ENCODE measurements at regions not wholly inside any gene's neighbourhood (a gene's known extent, or its start where the extent isn't known, plus 50 kb on each side); places are given as distances from the start of the nearest gene placed in this dataset.

GRCh38 chr5:158135682-158136179 is 276.8 kb upstream of the CLINT1 start:
- no peaks in the 10 kb centered on the region for H3K27me3 ChIP-seq (ENCODE audit: control insufficient read depth, insufficient read depth, low read length)
- H3K9me3 ChIP-seq (ENCODE audit: control insufficient read depth, low read depth, low read length): no peaks in the 10 kb centered on the region
- no peak overlapping the region for H3K27ac ChIP-seq (ENCODE audit: low read length)
- H3K36me3 ChIP-seq (ENCODE audit: control insufficient read depth, low read depth, low read length): no peaks in the 10 kb centered on the region
- no peak overlapping the region for H3K9ac ChIP-seq (ENCODE audit: low read length)
- no peak overlapping the region for H3K4me3 ChIP-seq (ENCODE audit: low read length)
- H3K4me1 ChIP-seq (ENCODE audit: control insufficient read depth, low read depth, low read length): peaks cover 6% of the 10 kb centered on the region

GRCh38 chr5:158133369-158133768 is 274.4 kb upstream of the CLINT1 start:
- Histone ChIP-seq H3K27me3 (ENCODE audit: control insufficient read depth, insufficient read depth, low read length) (no peaks in the 10 kb centered on the region), H3K9ac (ENCODE audit: low read length) (no peak overlapping the region), H3K9me3 (ENCODE audit: control insufficient read depth, low read depth, low read length) (no peaks in the 10 kb centered on the region)

GRCh38 chr5:158127536-158127935 is 268.6 kb upstream of the CLINT1 start:
- Histone ChIP-seq H3K36me3 (ENCODE audit: control insufficient read depth, low read depth, low read length) (no peaks in the 10 kb centered on the region), H3K9ac (ENCODE audit: low read length) (no peak overlapping the region), H3K4me1 (ENCODE audit: control insufficient read depth, low read depth, low read length) (no peaks in the 10 kb centered on the region), H3K4me3 (ENCODE audit: low read length) (no peak overlapping the region), H3K27ac (ENCODE audit: low read length) (no peak overlapping the region), H3K27me3 (ENCODE audit: control insufficient read depth, insufficient read depth, low read length) (no peaks in the 10 kb centered on the region), H3K9me3 (ENCODE audit: control insufficient read depth, low read depth, low read length) (no peaks in the 10 kb centered on the region)

More at GRCh38 chr5:158133369-158133768, 274.4 kb upstream of the CLINT1 start:
- Histone ChIP-seq H3K27ac (ENCODE audit: low read length) (no peak overlapping the region), H3K4me1 (ENCODE audit: control insufficient read depth, low read depth, low read length) (peaks cover 6% of the 10 kb centered on the region), H3K36me3 (ENCODE audit: control insufficient read depth, low read depth, low read length) (no peaks in the 10 kb centered on the region), H3K4me3 (ENCODE audit: low read length) (no peak overlapping the region)

- H3K9ac ChIP-seq (ENCODE audit: low read length): no peak overlapping the region
- no peak overlapping the region for H3K27ac ChIP-seq (ENCODE audit: low read length)
- H3K4me1 ChIP-seq (ENCODE audit: control insufficient read depth, low read depth, low read length): no peaks in the 10 kb centered on the region
- H3K36me3 ChIP-seq (ENCODE audit: control insufficient read depth, low read depth, low read length): no peaks in the 10 kb centered on the region
- H3K9me3 ChIP-seq (ENCODE audit: control insufficient read depth, low read depth, low read length): no peaks in the 10 kb centered on the region
- H3K27me3 ChIP-seq (ENCODE audit: control insufficient read depth, insufficient read depth, low read length): no peaks in the 10 kb centered on the region
- H3K4me3 ChIP-seq (ENCODE audit: low read length): no peak overlapping the region
These were observed 267.8 kb upstream of the CLINT1 start for GRCh38 chr5:158126442-158127405.

GRCh38 chr5:158124606-158125316 is 265.8 kb upstream of the CLINT1 start:
- H3K36me3 ChIP-seq (ENCODE audit: control insufficient read depth, low read depth, low read length): no peaks in the 10 kb centered on the region
- no peaks in the 10 kb centered on the region for H3K4me1 ChIP-seq (ENCODE audit: control insufficient read depth, low read depth, low read length)
- no peaks in the 10 kb centered on the region for H3K9me3 ChIP-seq (ENCODE audit: control insufficient read depth, low read depth, low read length)
- no peak overlapping the region for H3K27ac ChIP-seq (ENCODE audit: low read length)
- H3K9ac ChIP-seq (ENCODE audit: low read length): no peak overlapping the region
- no peaks in the 10 kb centered on the region for H3K27me3 ChIP-seq (ENCODE audit: control insufficient read depth, insufficient read depth, low read length)
- no peak overlapping the region for H3K4me3 ChIP-seq (ENCODE audit: low read length)

- Histone ChIP-seq H3K27ac (ENCODE audit: low read length) (no peak overlapping the region), H3K36me3 (ENCODE audit: control insufficient read depth, low read depth, low read length) (no peaks in the 10 kb centered on the region), H3K4me1 (ENCODE audit: control insufficient read depth, low read depth, low read length) (no peaks in the 10 kb centered on the region), H3K27me3 (ENCODE audit: control insufficient read depth, insufficient read depth, low read length) (no peaks in the 10 kb centered on the region), H3K9ac (ENCODE audit: low read length) (no peak overlapping the region), H3K4me3 (ENCODE audit: low read length) (no peak overlapping the region), H3K9me3 (ENCODE audit: control insufficient read depth, low read depth, low read length) (no peaks in the 10 kb centered on the region)
These were observed 264.6 kb upstream of the CLINT1 start for GRCh38 chr5:158123595-158123994.

- H3K4me3 ChIP-seq (ENCODE audit: low read length): no peak overlapping the region
- no peaks in the 10 kb centered on the region for H3K36me3 ChIP-seq (ENCODE audit: control insufficient read depth, low read depth, low read length)
- no peak overlapping the region for H3K9ac ChIP-seq (ENCODE audit: low read length)
- H3K4me1 ChIP-seq (ENCODE audit: control insufficient read depth, low read depth, low read length): no peaks in the 10 kb centered on the region
- no peaks in the 10 kb centered on the region for H3K9me3 ChIP-seq (ENCODE audit: control insufficient read depth, low read depth, low read length)
- no peak overlapping the region for H3K27ac ChIP-seq (ENCODE audit: low read length)
- H3K27me3 ChIP-seq (ENCODE audit: control insufficient read depth, insufficient read depth, low read length): no peaks in the 10 kb centered on the region
These were observed 262.7 kb upstream of the CLINT1 start for GRCh38 chr5:158121678-158122077.

- no peak overlapping the region for H3K27ac ChIP-seq (ENCODE audit: low read length)
- H3K9ac ChIP-seq (ENCODE audit: low read length): no peak overlapping the region
These were observed 261.8 kb upstream of the CLINT1 start for GRCh38 chr5:158120760-158121159.

GRCh38 chr5:158119961-158120723 is 261.2 kb upstream of the CLINT1 start:
- Histone ChIP-seq H3K27ac (ENCODE audit: low read length) (no peak overlapping the region), H3K27me3 (ENCODE audit: control insufficient read depth, insufficient read depth, low read length) (no peaks in the 10 kb centered on the region), H3K36me3 (ENCODE audit: control insufficient read depth, low read depth, low read length) (no peaks in the 10 kb centered on the region), H3K4me1 (ENCODE audit: control insufficient read depth, low read depth, low read length) (no peaks in the 10 kb centered on the region), H3K4me3 (ENCODE audit: low read length) (no peak overlapping the region), H3K9ac (ENCODE audit: low read length) (no peak overlapping the region), H3K9me3 (ENCODE audit: control insufficient read depth, low read depth, low read length) (no peaks in the 10 kb centered on the region)

More at GRCh38 chr5:158120760-158121159, 261.8 kb upstream of the CLINT1 start:
- Histone ChIP-seq H3K27me3 (ENCODE audit: control insufficient read depth, insufficient read depth, low read length) (no peaks in the 10 kb centered on the region), H3K4me3 (ENCODE audit: low read length) (no peak overlapping the region), H3K4me1 (ENCODE audit: control insufficient read depth, low read depth, low read length) (no peaks in the 10 kb centered on the region), H3K36me3 (ENCODE audit: control insufficient read depth, low read depth, low read length) (no peaks in the 10 kb centered on the region), H3K9me3 (ENCODE audit: control insufficient read depth, low read depth, low read length) (no peaks in the 10 kb centered on the region)

GRCh38 chr5:158117467-158118160 is 258.7 kb upstream of the CLINT1 start:
- H3K36me3 ChIP-seq (ENCODE audit: control insufficient read depth, low read depth, low read length): no peaks in the 10 kb centered on the region
- no peaks in the 10 kb centered on the region for H3K9me3 ChIP-seq (ENCODE audit: control insufficient read depth, low read depth, low read length)
- no peak overlapping the region for H3K27ac ChIP-seq (ENCODE audit: low read length)
- no peak overlapping the region for H3K4me3 ChIP-seq (ENCODE audit: low read length)
- no peak overlapping the region for H3K9ac ChIP-seq (ENCODE audit: low read length)
- no peaks in the 10 kb centered on the region for H3K27me3 ChIP-seq (ENCODE audit: control insufficient read depth, insufficient read depth, low read length)
- no peaks in the 10 kb centered on the region for H3K4me1 ChIP-seq (ENCODE audit: control insufficient read depth, low read depth, low read length)

All from iPS-18a (cell line).